Body of pancreas (tissue), 4 donors: ENCODE measurements at regions not wholly inside any gene's neighbourhood (a gene's known extent, or its start where the extent isn't known, plus 50 kb on each side); places are given as distances from the start of the nearest gene placed in this dataset.

Experiments used
- ATAC-seq: fragments of 150-250 bp; one replicate; pipeline ENCODE4 v1.9.1; 2016
- DNase-seq, 4 donors: peaks; one replicate each; pipeline ENCODE4 v3.0.0-alpha.2; 2019
- H3K27ac ChIP-seq, 4 donors: fragments of 200-600 bp; sonication (generic); 1 replicate in 3 of 4; 2 replicates in 1 of 4; pipeline versions ENCODE4 v1.5.1 to v1.6.1; 2016 to 2019; ENCODE audit warnings: mild to moderate bottlenecking in 1 of 4, mixed read lengths in 1 of 4, moderate library complexity in 1 of 4
- H3K27me3 ChIP-seq, 2 donors: fragments of 200-600 bp; sonication (generic); one replicate each; pipeline ENCODE4 v1.6.0; 2016; ENCODE audit warnings: mild to moderate bottlenecking in 1 of 2
- H3K36me3 ChIP-seq, 2 donors: fragments of 200-600 bp; sonication (generic); replicated peaks in 1 of 2; 2 replicates each; pipeline ENCODE4 v1.5.1; 2016; ENCODE audit warnings: low read depth in 2 of 2; ENCODE audit not compliant: insufficient read depth in 1 of 2
- H3K4me1 ChIP-seq: fragments of 200-600 bp; sonication (generic); one replicate; pipeline ENCODE4 v1.6.0; 2016
- H3K4me3 ChIP-seq, 2 donors: fragments of 200-600 bp; sonication (generic); 1 replicate in 1 of 2; 2 replicates in 1 of 2; pipeline ENCODE4 v1.5.1; 2016 to 2019
- H3K9me3 ChIP-seq, 3 donors: fragments of 200-600 bp; sonication (generic); 1 replicate in 2 of 3; 2 replicates in 1 of 3; pipeline ENCODE4 v1.5.1; 2016
- POLR2A ChIP-seq, 3 donors: fragments of 450-650 bp; IDR thresholded peaks; one replicate each; pipeline ENCODE4 v1.6.1; 2016; ENCODE audit warnings: antibody characterized with exemption in 3 of 3, mild to moderate bottlenecking in 2 of 3
- WGBS, 2 donors: methylation state at CpG; one replicate each; pipeline ENCODE4 v1.1.5; 2017; 5-methylcytosine and 5-hydroxymethylcytosine counted together
- intact Hi-C: fragments of 100-400 bp; cut with DNase I; formaldehyde crosslinking; loops from one replicate; pipeline ENCODE4 v1.15.1; 2023
- TF ChIP-seq, protein P1 (sequence below), 7 experiments: fragments of 450-650 bp in 4 of 7; fragments of 200-600 bp in 3 of 7; sonication (generic) in 3 of 7; IDR thresholded peaks; one replicate each; pipeline ENCODE4 v1.5.1; 2016 to 2019; ENCODE audit warnings: antibody characterized with exemption in 7 of 7

DNA sequence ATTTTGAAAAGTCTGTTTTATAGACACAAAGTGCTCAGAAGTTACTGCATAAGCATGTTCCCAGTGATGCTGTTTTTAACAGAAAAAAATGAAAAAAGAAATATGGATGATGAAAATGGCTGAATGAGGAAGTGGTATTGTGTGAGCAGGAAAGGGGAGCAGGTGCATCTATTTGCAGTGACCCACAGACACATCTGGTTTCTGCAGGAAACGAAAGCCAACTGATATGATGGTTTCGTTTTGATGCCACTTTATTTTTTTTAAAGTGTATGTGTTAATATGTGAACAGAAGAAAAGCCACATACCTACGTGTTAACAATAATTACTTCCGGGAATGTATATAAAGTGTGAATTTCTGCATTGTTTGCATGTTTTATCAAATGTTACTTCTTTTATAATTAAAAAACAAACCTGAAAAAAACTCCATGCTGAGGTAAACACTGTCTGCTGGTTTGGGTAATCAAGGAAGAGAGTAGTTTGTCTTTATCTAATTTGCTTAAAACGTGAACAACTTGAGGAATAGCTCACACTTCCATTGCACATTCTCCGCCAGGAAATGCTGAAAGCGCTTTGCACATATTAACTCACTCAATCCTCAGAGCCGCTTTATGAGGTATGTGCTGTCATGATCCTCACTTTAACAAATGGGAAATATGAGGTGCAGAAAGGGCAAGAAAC lies 1335.9 kb downstream of the TBC1D22A start:
- no peak for DNase-seq
- intact Hi-C loops = no loop called here
- H3K27ac ChIP-seq = no peak overlapping the region
- no peaks in the 10 kb centered on the region for H3K4me1 ChIP-seq
- H3K9me3 ChIP-seq = no peaks in the 10 kb centered on the region
- ATAC-seq = no peak
- H3K4me3 ChIP-seq = no peak overlapping the region
- WGBS, 2 donors = 22 to 37% methylated on average over 8 of the region's 8 CpGs
- no peak for TF ChIP-seq POLR2A (IDR thresholded peaks at IDR 0.05)
- TF ChIP-seq, protein P1, sequence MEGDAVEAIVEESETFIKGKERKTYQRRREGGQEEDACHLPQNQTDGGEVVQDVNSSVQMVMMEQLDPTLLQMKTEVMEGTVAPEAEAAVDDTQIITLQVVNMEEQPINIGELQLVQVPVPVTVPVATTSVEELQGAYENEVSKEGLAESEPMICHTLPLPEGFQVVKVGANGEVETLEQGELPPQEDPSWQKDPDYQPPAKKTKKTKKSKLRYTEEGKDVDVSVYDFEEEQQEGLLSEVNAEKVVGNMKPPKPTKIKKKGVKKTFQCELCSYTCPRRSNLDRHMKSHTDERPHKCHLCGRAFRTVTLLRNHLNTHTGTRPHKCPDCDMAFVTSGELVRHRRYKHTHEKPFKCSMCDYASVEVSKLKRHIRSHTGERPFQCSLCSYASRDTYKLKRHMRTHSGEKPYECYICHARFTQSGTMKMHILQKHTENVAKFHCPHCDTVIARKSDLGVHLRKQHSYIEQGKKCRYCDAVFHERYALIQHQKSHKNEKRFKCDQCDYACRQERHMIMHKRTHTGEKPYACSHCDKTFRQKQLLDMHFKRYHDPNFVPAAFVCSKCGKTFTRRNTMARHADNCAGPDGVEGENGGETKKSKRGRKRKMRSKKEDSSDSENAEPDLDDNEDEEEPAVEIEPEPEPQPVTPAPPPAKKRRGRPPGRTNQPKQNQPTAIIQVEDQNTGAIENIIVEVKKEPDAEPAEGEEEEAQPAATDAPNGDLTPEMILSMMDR (IDR thresholded peaks at IDR 0.05) = no peak
- H3K36me3 ChIP-seq = no peaks in the 10 kb centered on the region
- H3K27me3 ChIP-seq = no peaks in the 10 kb centered on the region

DNA sequence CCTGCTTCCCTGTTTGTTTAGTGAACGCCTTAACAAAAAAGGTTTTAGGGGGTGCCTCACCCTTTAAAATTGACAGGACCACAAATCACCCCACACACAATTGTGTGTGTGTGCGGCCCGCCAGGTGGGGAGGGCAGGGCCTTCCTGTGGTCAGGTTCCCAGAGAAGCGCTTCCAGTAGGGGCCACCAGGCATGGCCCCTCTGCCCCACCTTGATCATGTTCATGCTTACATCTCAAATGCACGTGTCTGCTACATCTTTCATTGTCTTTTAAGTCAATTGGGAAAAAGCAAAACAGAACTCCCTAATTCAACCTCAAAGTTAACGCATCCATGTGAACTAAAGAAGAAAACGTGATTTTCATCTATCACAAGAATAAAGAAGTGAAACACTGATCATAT lies 1335.3 kb downstream of the TBC1D22A start:
- H3K27ac ChIP-seq = no peak overlapping the region
- H3K4me1 ChIP-seq = no peaks in the 10 kb centered on the region
- DNase-seq (no peak), ATAC-seq (no peak)
- WGBS, 2 donors = 38 to 60% methylated on average over 7 of the region's 7 CpGs
- H3K36me3 ChIP-seq = no peaks in the 10 kb centered on the region
- no peak for TF ChIP-seq POLR2A (IDR thresholded peaks at IDR 0.05)
- TF ChIP-seq, protein P1 (IDR thresholded peaks at IDR 0.05) = no peak
- intact Hi-C loops = no loop called here
- H3K9me3 ChIP-seq = no peaks in the 10 kb centered on the region
- H3K27me3 ChIP-seq = no peaks in the 10 kb centered on the region
- no peak overlapping the region for H3K4me3 ChIP-seq

DNA sequence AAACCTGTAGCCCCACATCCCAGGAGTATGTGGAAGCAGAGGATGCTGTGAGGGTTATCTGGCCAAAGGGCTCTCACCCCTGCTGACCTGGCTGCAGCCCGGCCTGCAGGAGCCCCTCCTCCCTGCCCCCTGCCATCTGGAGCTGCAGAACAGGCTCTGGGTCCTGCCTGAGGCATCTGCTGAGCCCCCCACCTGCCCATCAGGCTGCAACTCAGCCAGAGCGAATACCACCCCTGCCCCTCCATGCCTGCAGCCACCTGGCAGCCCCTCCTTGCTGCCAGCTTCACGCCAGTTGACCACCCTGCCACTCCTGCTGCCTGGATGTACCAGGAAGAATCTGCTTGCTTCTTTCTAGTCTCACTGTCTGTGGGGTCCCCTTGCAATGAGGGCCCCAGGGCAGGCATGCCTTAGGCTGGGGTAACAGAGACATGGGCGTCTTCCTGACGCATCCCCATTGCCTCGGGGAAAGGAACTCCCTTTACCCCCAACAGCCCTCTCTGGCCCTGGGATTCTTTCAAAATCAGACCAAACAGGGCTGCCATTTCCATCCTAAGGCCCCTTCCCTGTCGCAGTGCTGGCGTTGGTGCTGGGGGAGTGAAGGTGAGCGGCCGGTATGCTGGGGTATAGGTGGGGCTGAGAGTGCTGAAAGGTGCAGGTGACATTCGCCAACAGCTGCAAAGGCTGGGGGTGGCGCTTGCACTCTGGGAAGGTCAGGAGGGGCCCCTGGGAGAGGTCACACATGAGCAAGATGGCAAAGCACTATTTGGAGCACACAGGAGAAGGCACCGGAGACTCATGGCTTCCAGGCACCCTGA lies 1334.6 kb downstream of the TBC1D22A start:
- intact Hi-C loops = no loop called here
- Histone ChIP-seq H3K9me3 (no peaks in the 10 kb centered on the region), H3K4me1 (no peaks in the 10 kb centered on the region), H3K27me3 (no peaks in the 10 kb centered on the region), H3K36me3 (no peaks in the 10 kb centered on the region), H3K4me3 (no peak overlapping the region), H3K27ac (no peak overlapping the region)
- no peak for DNase-seq
- TF ChIP-seq, protein P1 (IDR thresholded peaks at IDR 0.05) = no peak
- no peak for TF ChIP-seq POLR2A (IDR thresholded peaks at IDR 0.05)
- WGBS, 2 donors = 35 to 41% methylated on average over 9 to 13 of the region's 13 CpGs
- ATAC-seq = no peak

DNA sequence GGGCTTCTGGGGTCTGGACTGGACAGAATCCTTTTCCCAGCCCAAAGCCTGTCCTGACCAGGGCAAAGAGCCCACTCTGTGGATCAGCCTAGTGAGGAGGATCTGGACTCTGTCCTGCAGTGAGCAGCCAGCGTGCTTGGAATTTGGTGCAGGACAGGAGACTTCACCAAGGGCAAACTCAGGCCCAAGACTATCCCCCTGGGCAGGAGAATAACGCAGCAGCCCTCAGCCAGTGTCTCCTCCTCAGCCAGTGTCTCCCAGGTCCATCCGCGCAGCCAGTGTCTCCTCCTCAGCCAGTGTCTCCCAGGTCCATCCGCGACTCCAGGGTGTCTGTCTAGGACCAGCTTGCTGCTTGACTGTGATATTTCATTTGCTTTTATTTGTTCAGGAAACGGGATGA lies 1334.0 kb downstream of the TBC1D22A start:
- 45 to 65% methylated on average over 7 of the region's 7 CpGs for WGBS, 2 donors
- Histone ChIP-seq H3K4me3 (no peak overlapping the region), H3K36me3 (no peaks in the 10 kb centered on the region), H3K9me3 (no peaks in the 10 kb centered on the region), H3K4me1 (no peaks in the 10 kb centered on the region), H3K27me3 (no peaks in the 10 kb centered on the region), H3K27ac (no peak overlapping the region)
- TF ChIP-seq POLR2A (IDR thresholded peaks at IDR 0.05) = no peak
- DNase-seq (no peak), ATAC-seq (no peak)
- intact Hi-C loops = no loop called here

DNA sequence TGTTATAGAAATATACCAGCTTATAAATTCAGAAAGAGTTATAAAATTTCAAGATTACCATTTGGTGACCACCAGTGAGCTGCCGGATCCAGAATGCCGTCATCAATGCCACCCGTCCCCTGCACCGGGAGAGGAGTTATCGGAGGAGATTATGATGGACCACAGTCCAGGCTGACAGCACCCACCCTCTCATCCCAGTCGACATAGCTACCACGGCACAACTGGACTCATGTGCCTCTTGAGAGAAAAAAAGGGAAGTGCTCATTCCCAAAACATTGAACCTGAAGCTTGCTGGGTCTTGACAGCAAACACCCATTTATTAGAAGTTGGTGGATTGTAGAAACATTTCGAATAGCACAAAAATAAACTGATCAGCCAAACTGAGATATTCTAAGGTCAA lies 1331.5 kb downstream of the TBC1D22A start:
- no peaks in the 10 kb centered on the region for H3K9me3 ChIP-seq
- WGBS, 2 donors = 63 to 74% methylated on average over 8 of the region's 8 CpGs
- no peaks in the 10 kb centered on the region for H3K27me3 ChIP-seq
- ATAC-seq (no peak), DNase-seq (no peak)
- no peak overlapping the region for H3K27ac ChIP-seq
- H3K36me3 ChIP-seq = no peaks in the 10 kb centered on the region
- no peak overlapping the region for H3K4me3 ChIP-seq
- intact Hi-C loops = no loop called here
- no peak for TF ChIP-seq POLR2A (IDR thresholded peaks at IDR 0.05)
- TF ChIP-seq, protein P1 (IDR thresholded peaks at IDR 0.05) = no peak
- no peaks in the 10 kb centered on the region for H3K4me1 ChIP-seq
